Lung (tissue), 11 donors: ENCODE measurements at regions not wholly inside any gene's neighbourhood (a gene's known extent, or its start where the extent isn't known, plus 50 kb on each side); places are given as distances from the start of the nearest gene placed in this dataset.

Source experiments
- ATAC-seq: fragments of 200-7000 bp; cut with Tn5 transposase; one replicate; pipeline ENCODE4 v1.9.1; 2020; ENCODE audit warnings: moderate number of reproducible peaks; ENCODE audit not compliant: insufficient read depth, low FRiP score
- DNase-seq, 3 donors: peaks; one replicate each; pipeline ENCODE4 v3.0.0-alpha.2; 2013 to 2017
- H3K27ac ChIP-seq, 2 donors: one replicate each; pipeline ENCODE4 v1.5.1; 2013; ENCODE audit warnings: mild to moderate bottlenecking in 2 of 2, moderate library complexity in 2 of 2, control low read depth in 1 of 2, inconsistent platforms in 1 of 2, low read depth in 1 of 2, low read length in 1 of 2
- H3K27me3 ChIP-seq, 3 donors: one replicate each; pipeline ENCODE4 v1.5.1; 2013; ENCODE audit warnings: low read length in 2 of 3; ENCODE audit not compliant: control insufficient read depth in 3 of 3, insufficient read depth in 3 of 3
- H3K36me3 ChIP-seq, 4 donors: one replicate each; pipeline ENCODE4 v1.5.1; 2013; ENCODE audit warnings: low read length in 4 of 4, mild to moderate bottlenecking in 1 of 4, moderate library complexity in 1 of 4; ENCODE audit not compliant: control insufficient read depth in 4 of 4, insufficient read depth in 4 of 4
- H3K4me1 ChIP-seq, 5 donors: one replicate each; pipeline ENCODE4 v1.5.1; 2013; ENCODE audit warnings: low read length in 5 of 5, mild to moderate bottlenecking in 2 of 5, moderate library complexity in 1 of 5; ENCODE audit not compliant: control insufficient read depth in 5 of 5, insufficient read depth in 5 of 5
- H3K4me3 ChIP-seq: one replicate; pipeline ENCODE4 v1.5.1; 2013; ENCODE audit warnings: mild to moderate bottlenecking, control low read depth, moderate library complexity
- H3K9ac ChIP-seq, 2 donors: one replicate each; pipeline ENCODE4 v1.5.1; 2013; ENCODE audit warnings: low read length in 2 of 2, control low read depth in 1 of 2; ENCODE audit not compliant: insufficient read depth in 1 of 2
- H3K9me3 ChIP-seq, 4 donors: one replicate each; pipeline ENCODE4 v1.5.1; 2013; ENCODE audit warnings: low read length in 3 of 4, mild to moderate bottlenecking in 1 of 4, moderate library complexity in 1 of 4; ENCODE audit not compliant: control insufficient read depth in 4 of 4, insufficient read depth in 3 of 4
- WGBS, 2 donors: extraction: QIAGEN DNeasy Blood & Tissue Kit; methylation state at CpG; one replicate each; pipeline ENCODE4 v1.1.7; 2013; 5-methylcytosine and 5-hydroxymethylcytosine counted together
- TF ChIP-seq, protein P1 (sequence below): IDR thresholded peaks from 2 replicates; pipeline ENCODE4 v1.5.1; 2012; ENCODE audit warnings: mild to moderate bottlenecking; ENCODE audit errors: control extremely low read depth, extremely low read depth
- donor health status: control.
- donor health status: control.
- donor health status: Bipolar disorder and iron deficiency.
- donor health status: healthy.
- donor health status: DM: yes; HTN: yes; CAD: no.

- Histone ChIP-seq H3K4me1 (no peaks in the 10 kb centered on the region), H3K36me3 (no peaks in the 10 kb centered on the region), H3K27me3 (no peaks in the 10 kb centered on the region), H3K27ac (no peak overlapping the region), H3K9me3 (no peaks in the 10 kb centered on the region), H3K9ac (no peak overlapping the region), H3K4me3 (no peak overlapping the region)
- 47 to 69% methylated on average over 3 of the region's 3 CpGs for WGBS, 2 donors
- DNase-seq (no peak), ATAC-seq (no peak)
- TF ChIP-seq, protein P1, sequence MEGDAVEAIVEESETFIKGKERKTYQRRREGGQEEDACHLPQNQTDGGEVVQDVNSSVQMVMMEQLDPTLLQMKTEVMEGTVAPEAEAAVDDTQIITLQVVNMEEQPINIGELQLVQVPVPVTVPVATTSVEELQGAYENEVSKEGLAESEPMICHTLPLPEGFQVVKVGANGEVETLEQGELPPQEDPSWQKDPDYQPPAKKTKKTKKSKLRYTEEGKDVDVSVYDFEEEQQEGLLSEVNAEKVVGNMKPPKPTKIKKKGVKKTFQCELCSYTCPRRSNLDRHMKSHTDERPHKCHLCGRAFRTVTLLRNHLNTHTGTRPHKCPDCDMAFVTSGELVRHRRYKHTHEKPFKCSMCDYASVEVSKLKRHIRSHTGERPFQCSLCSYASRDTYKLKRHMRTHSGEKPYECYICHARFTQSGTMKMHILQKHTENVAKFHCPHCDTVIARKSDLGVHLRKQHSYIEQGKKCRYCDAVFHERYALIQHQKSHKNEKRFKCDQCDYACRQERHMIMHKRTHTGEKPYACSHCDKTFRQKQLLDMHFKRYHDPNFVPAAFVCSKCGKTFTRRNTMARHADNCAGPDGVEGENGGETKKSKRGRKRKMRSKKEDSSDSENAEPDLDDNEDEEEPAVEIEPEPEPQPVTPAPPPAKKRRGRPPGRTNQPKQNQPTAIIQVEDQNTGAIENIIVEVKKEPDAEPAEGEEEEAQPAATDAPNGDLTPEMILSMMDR: no peak
Measured at GRCh38 chr15:45910671-45911070, 275.8 kb downstream of the SQOR start.

- WGBS, 2 donors: 80 to 87% methylated on average over 2 of the region's 2 CpGs
- ATAC-seq: no peak
- no peaks in the 10 kb centered on the region for H3K27me3 ChIP-seq
Measured at GRCh38 chr15:45913451-45913850, 278.6 kb downstream of the SQOR start.

GRCh38 chr15:45914425-45914824 lies 279.6 kb downstream of the SQOR start:
- Histone ChIP-seq H3K4me3 (no peak overlapping the region), H3K27ac (no peak overlapping the region), H3K36me3 (no peaks in the 10 kb centered on the region), H3K9me3 (no peaks in the 10 kb centered on the region), H3K4me1 (no peaks in the 10 kb centered on the region), H3K9ac (no peak overlapping the region), H3K27me3 (no peaks in the 10 kb centered on the region)
- DNase-seq (no peak), ATAC-seq (no peak)
- TF ChIP-seq, protein P1: no peak

More at GRCh38 chr15:45913451-45913850, 278.6 kb downstream of the SQOR start:
- Histone ChIP-seq H3K27ac (no peak overlapping the region), H3K9me3 (no peaks in the 10 kb centered on the region), H3K9ac (no peak overlapping the region), H3K36me3 (no peaks in the 10 kb centered on the region), H3K4me3 (no peak overlapping the region), H3K4me1 (no peaks in the 10 kb centered on the region)
- TF ChIP-seq, protein P1: no peak
- DNase-seq: no peak

GRCh38 chr15:45918839-45919238 lies 284.0 kb downstream of the SQOR start:
- TF ChIP-seq, protein P1: no peak
- Histone ChIP-seq H3K27me3 (no peaks in the 10 kb centered on the region), H3K9me3 (no peaks in the 10 kb centered on the region), H3K4me3 (no peak overlapping the region), H3K27ac (no peak overlapping the region), H3K4me1 (no peaks in the 10 kb centered on the region), H3K9ac (no peak overlapping the region), H3K36me3 (no peaks in the 10 kb centered on the region)
- no peak for DNase-seq
- WGBS, 2 donors: 43 to 53% methylated on average over 2 of the region's 2 CpGs
- ATAC-seq: no peak
